Activated CD4-positive, alpha-beta T cell treated with anti-CD3 and anti-CD28 coated beads for 4 hours (primary cell): ENCODE measurements at regions not wholly inside any gene's neighbourhood (a gene's known extent, or its start where the extent isn't known, plus 50 kb on each side); places are given as distances from the start of the nearest gene placed in this dataset.

Experiments used
- DNase-seq, 2 donors: peaks; one replicate each; pipeline ENCODE4 v3.0.0-alpha.2; 2020

DNA sequence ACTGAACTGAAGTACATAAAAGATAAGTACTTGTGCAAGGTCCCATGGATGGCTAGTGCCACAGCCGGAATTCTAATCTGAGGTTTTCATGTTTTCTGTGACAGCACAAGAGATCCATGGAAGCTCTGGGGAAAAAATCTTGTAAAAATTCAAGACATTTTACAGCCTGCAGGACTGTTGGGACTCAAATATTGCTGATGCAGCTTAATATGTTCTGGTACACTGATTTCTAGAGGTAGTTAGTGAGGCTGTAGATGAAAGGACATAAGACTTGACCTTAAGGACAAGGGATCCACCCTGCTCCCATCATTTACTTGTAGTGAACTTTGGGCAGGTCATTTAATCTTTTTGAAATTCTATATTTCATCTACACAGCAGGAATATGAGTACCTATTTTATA lies 390.4 kb downstream of the TLE4 start:
- DNase-seq = no peak

GRCh38 chr9:79955300-79955699 lies 383.5 kb downstream of the TLE4 start:
- DNase-seq = no peak

GRCh38 chr9:79953908-79954307 lies 382.1 kb downstream of the TLE4 start:
- no peak for DNase-seq

DNA sequence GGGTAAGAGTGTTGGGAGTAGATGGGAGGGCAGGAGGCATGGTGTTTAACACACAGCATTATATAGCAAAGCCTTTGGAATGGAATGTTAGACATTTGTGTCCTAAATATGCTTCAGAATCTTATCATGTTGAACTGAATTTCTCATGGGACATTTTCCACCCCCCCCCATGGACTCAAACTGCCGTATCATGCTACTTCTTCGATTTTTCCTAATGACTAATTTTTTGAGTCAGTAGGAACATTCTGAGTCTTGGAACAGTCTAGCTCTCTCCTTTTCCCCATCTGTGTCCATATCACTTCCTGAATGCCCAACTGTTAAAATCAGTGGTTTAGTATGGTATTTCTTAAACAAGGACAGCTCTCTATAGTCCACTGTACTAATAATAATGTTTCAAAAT lies 380.6 kb downstream of the TLE4 start:
- no peak for DNase-seq

GRCh38 chr9:79946712-79947111 lies 374.9 kb downstream of the TLE4 start:
- no peak for DNase-seq

- no peak for DNase-seq
Measured at GRCh38 chr9:79945495-79945894, 373.7 kb downstream of the TLE4 start.

DNA sequence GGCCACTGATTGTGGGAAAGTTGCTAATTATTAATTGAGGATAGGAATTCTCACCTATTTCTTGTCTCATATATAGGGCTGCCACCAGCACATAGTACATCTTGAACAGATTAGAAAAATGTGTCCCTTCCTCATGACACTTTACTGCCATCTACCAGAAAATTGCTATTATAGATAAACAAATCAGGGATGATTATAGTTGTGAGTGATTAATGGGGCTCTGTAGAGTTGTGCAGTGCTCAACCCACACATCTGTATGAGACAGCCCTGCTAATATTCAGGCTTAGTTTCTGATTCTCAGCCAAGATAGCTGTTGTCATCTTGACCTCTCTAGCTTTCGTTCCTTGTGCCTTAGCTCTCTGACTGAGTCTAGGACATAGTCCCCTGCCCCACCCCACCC lies 373.3 kb downstream of the TLE4 start:
- no peak for DNase-seq

DNA sequence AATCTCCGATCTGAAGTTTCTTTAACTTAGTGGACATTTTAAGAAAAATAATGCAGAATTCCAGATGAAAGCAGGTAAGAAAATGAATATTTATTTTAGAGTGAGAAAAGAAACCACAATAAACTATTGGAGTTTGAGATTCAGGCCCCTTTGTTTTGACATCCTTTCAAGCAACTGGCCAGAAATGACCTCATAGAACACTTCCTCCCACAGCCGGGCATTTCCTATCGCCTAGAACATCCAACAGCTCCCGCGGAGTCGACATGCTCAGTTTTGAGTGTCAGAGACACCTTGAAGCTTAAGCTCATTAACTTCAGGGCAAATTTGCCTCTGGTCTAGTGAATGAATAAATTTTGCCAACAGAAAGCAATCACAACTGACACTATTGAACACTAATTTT lies 369.2 kb downstream of the TLE4 start:
- DNase-seq = no peak

- no peak for DNase-seq
Measured at GRCh38 chr9:79939819-79940218, 368.1 kb downstream of the TLE4 start.

DNA sequence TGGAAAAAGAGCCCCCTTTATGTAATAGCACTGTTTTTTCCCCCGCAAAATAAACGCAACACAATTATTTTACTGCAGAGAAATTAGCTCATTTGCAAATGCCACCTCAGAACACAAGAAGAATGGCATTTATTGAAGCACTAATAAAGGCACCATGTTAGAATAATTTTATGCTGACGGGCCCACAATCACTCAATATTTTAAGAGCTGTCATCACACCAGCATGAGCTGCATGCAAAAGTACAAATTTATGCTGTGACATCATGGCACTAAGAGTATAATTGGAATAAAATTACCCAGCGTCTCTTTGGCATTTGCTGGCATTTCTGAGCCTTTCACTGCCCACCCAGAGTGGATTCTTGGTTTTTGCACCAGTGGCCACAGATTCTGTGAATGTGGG lies 364.6 kb downstream of the TLE4 start:
- DNase-seq = no peak

- no peak for DNase-seq
Measured at GRCh38 chr9:79929285-79929684, 357.5 kb downstream of the TLE4 start.

- DNase-seq = no peak
Measured at GRCh38 chr9:79928661-79929223, 357.0 kb downstream of the TLE4 start.

- DNase-seq = no peak
Measured at GRCh38 chr9:79925326-79925725, 353.6 kb downstream of the TLE4 start.

DNA sequence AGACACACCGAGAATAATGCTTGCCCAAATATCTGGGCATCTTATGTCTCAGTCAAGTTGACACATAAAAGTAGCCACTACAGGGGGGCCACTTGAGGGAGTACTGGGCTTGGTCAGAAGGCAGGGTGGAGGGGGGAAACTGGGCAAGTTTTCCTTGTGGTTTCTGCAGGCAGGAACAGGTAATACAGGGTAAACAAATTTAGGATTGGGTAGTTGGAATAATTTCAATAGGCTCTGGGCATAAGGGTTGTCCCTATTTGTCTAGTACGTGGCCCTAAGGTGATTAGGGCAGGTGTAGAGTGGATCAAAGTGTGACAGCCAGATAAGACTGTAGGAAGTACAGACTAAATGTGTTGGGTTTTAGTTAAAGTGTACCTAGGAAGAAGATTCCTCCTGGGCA lies 353.1 kb downstream of the TLE4 start:
- no peak for DNase-seq

- DNase-seq = no peak
Measured at GRCh38 chr9:79917421-79917820, 345.7 kb downstream of the TLE4 start.

DNA sequence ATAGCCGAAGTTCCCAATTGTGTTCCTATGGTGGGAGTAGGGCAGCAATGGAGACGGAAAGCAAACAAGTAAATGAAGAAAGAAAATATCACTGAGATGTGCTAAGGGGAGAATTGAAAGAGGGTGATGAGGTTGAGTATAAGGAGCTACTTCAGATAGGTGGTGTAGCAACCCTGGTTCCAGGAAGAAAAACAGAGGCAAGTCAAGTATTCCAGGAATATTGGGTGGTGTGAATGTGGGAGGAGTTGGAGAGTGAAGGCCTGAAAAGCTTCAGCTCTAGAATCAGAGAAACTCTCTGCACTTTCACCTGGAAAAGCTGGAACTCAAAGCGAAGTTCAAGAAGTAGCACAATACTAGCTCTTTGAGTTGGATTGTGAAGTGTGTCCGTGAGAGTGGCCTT lies 342.1 kb downstream of the TLE4 start:
- no peak for DNase-seq

DNA sequence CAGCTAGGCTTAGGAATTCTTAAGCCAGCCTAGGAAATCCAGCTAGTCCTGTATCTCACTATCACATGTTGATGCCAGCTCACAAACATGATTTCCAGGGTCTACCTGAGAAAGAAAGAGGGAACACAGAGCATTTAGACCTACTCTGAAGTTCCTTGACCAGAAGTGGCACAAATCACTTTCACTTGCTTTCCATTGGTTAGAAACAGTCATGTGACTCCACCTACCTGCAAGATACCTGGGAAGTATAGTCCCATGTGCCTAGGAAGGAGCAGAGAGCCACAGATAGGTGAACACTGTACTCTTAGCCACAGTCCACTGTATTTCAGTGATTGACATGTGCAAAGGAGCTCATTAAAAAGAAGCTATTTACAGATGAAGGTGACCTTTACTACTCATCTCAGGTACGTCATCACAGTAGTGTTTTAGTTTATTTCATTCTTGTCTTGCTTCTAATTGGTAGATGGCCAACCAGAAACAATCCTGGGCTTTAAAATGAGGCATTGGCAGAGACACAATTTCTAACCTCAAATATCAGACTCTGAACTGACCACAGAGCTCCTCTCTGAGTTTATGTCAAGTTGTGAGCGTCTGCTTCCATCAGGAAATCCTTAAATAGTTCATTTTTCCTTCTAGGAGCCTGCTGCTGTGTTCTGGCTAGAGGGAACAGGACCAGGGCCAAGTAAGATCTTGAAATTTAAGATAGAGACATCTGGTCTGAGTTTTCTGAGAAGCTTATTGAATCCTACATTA lies 340.7 kb downstream of the TLE4 start:
- DNase-seq = no peak

DNA sequence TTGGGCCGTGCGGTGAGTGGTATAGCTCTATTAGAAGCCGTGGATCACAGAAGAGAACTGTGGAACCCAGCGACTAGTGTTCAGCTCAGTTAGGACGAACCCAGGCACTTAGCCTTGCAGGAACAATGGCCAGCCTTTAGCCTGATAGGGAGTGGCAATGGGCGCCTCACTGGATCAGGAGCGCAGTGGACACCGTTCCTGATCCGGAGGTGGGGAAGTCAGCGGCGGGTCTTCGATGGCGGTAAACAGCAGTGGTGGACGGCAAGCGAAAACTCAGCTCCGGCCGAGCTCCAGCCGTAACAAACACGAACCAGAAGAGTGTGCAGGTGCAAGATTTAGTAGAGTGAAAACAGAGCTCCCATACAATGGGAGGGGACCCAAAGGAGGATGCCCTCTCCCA lies 340.0 kb downstream of the TLE4 start:
- DNase-seq = no peak

DNA sequence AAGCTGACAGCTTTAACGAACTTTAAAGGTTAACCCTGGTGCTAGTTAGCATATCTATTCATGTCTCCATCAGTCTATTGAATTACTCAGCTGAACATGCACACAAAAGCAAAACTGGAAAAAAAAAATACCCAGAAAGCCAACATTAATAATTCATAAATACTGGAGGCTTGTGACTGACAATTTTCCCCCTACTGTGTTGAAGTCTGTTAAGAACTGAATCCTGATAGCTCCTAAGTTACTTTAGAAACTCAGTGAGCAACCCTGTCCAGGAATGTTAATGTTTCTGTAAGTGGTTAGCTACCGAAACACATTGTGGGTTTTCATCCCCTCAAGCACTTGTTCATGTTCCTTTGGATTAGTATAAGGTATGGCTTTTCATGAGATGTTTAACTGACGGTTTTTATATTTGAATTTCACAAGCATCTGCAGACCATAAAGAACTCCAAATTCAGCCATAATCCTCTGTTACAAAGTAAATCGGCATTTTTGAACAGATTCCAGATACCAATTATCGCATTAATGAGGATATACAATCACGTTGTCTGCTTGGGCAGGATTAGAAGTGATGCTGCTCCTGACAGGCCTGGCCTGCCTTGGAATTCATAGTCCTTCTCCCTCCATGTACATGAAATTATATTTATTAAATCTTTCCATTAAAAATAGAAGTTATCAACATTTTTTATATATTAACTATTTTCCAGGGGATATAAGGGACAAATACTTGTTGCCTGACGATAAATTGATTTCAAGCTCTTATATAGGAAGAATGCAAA lies 331.2 kb downstream of the TLE4 start:
- DNase-seq = no peak

DNA sequence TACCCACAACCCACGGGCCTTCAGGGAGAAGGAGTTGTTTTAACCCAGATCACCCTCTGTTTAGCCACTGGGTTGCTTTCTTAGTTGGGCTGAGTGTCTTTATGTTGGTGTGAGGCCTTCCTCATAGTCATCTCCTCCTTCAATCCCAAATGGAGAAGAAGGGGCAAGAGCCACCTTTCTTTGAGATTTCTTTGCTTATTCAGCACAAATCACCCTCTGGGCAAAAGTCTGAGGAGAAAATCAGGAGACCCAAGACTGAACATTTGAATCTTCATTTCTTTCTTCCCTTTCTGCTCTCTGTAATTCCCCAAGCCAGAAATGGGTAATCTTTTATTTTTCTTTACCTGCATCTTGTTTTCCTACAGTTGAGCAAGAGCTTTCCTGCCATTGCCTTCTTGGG lies 329.0 kb downstream of the TLE4 start:
- no peak for DNase-seq

- DNase-seq = no peak
Measured at GRCh38 chr9:79896390-79896980, 324.7 kb downstream of the TLE4 start.

DNA sequence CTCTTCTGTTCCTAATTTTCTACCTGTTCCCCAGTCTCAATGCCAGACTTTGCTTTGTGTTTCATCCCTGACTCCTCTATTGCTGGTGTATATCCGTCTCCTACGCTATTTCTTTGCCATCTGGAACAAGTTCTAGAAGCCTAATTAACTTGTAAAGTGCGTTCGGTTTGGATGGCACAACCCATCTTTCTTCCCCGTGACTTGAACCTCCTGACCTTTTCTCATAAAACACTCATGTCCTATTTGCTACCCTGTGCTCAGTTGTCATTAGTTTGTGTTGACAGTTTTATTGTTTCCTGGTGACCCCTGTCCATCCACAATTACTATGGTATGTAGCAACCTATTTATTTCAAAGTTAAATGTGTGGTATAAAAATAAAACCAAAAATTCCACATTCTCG lies 323.5 kb downstream of the TLE4 start:
- DNase-seq = no peak

DNA sequence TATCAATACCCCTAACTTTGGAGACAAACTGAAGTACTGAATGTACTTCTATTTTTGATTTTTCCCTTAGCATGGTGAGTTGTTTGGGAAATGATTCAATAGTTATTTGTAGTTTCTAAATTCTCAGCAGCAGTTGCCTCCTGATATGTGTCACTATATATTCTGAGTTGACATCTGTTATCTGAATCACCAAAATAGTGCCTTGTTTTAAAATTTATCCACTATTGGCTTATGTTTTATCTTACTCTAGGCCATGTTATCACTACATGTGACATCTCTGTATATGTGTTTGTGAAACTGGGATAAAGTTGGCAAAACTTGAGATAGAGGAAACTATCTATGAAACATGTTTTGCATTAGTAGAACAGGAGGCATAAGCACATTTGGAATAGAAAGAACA lies 317.6 kb downstream of the TLE4 start:
- DNase-seq = no peak
